ENCODE measurements at regions not wholly inside any gene's neighbourhood (a gene's known extent, or its start where the extent isn't known, plus 50 kb on each side); places are given as distances from the start of the nearest gene placed in this dataset.
"Not testable (repeated sequence)": the region's sequence is repeated elsewhere in the genome, so short reads cannot be mapped to it uniquely, and the experiment has no call there.

GRCh38 chr6:27547157-27548075, 74.5 kb upstream of the ZNF184 start:
- WGBS (ENCODE audit: insufficient coverage), result 18% methylated on average over 19 of the region's 23 CpGs
- Histone ChIP-seq H3K36me3 (ENCODE audit: control insufficient read depth in 4 of 4, insufficient read depth in 4 of 4, low read length in 3 of 4) (no peaks in the 10 kb centered on the region), H3K4me3 (ENCODE audit: control insufficient read depth in 1 of 7, extremely low read depth in 1 of 7, insufficient read depth in 4 of 7, low read depth in 2 of 7, low read length in 6 of 7) (peak overlapping the region in 1 of 7 experiments; percentile 43), H3K9me3 (ENCODE audit: control extremely low read depth in 1 of 5, control insufficient read depth in 4 of 5, insufficient read depth in 2 of 5, low read depth in 1 of 5, low read length in 4 of 5) (peaks cover 11 to 35% (median 17%) of the 10 kb centered on the region in 5 experiments), H3K4me1 (ENCODE audit: control extremely low read depth in 1 of 4, control insufficient read depth in 4 of 4, insufficient read depth in 4 of 4, low read length in 3 of 4) (peaks cover 0 to 9% (median 3%) of the 10 kb centered on the region in 4 experiments), H3K27me3 (replicated peaks in 2 of 5; ENCODE audit: control insufficient read depth in 4 of 5, insufficient read depth in 5 of 5, low read length in 4 of 5) (peaks cover 29 to 99% (median 53%) of the 10 kb centered on the region in 5 experiments), H3K27ac (ENCODE audit: insufficient read depth in 1 of 2, low read depth in 1 of 2, low read length in 2 of 2, poor library complexity in 1 of 2, severe bottlenecking in 2 of 2) (peak overlapping the region in 1 of 2 experiments; percentile 49)
- DNase-seq, result peak in 2 of 3 donors; percentile 43 to 57
- ChIA-PET CTCF (interaction anchor here (1.2 kb wide), 1 partner anchor 13 kb away, joined by 4 read pairs; no protein-coding TSS in a partner anchor), POLR2A (no interaction called here)

DNA sequence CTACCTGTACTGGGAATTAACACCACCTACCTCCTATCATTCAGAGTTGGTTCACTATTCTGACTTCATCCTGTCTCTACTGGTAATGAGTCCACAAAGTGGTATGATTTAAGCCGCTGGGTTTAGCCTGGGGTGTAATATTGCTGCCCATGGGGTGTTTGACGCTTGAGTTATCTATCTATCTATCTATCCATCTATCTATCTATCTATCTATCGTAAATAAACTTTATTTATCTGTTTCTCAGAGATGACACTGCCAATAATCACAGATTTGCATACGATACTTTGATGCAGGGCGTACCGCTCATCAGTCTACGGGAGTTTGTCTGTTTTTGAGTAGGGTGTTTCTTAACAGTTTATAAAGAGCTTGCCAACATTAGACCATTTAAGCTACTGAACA, 73.6 kb upstream of the ZNF184 start:
- Histone ChIP-seq H3K4me1 (ENCODE audit: control extremely low read depth in 1 of 4, control insufficient read depth in 4 of 4, insufficient read depth in 4 of 4, low read length in 3 of 4) (peaks cover 0 to 9% (median 3%) of the 10 kb centered on the region in 4 experiments), H3K9me3 (ENCODE audit: control extremely low read depth in 1 of 5, control insufficient read depth in 4 of 5, insufficient read depth in 2 of 5, low read depth in 1 of 5, low read length in 4 of 5) (peaks cover 11 to 40% (median 22%) of the 10 kb centered on the region in 5 experiments)
- CTCF ChIA-PET, result interaction anchor here (1.2 kb wide), 1 partner anchor 14 kb away, joined by 4 read pairs; no protein-coding TSS in a partner anchor

DNA sequence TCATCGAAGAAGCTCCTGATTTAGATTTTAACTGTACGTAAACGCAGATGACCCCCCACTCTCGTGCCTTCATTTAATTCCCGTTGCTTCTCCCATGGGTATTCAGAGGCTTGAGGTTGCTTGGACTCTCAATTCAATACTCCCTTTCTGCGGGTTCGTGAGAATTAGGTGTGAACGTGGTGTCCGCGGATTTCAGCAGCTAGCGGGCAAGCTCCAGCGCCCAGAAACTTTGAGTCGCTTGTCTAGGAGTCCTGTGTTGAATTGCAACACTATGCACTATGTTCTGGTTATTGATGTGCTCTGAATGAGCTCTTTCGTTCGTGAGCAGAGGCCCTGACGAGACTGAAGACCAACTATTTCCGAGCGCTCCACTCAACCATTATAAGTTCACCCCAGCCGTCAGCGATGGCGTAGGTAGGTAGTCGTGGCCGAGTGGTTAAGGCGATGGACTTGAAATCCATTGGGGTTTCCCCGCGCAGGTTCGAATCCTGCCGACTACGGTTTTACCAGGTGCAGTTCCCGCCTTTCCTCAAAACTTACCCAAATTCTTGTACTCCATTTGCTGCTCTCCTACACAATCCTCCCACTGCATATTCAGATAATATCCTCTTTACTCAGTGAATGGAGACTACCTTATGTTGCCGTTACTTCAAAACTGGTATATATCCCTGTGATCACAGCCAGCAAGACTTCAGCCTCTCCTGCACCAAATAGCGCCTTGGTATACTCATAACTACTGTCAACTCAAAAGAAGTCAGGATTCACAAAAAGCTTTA, 72.6 kb upstream of the ZNF184 start:
- H3K27me3 ChIP-seq (replicated peaks in 2 of 5; ENCODE audit: control insufficient read depth in 4 of 5, insufficient read depth in 5 of 5, low read length in 4 of 5), result peaks cover 36 to 100% (median 61%) of the 10 kb centered on the region in 5 experiments
- H3K4me1 ChIP-seq (ENCODE audit: control extremely low read depth in 1 of 4, control insufficient read depth in 4 of 4, insufficient read depth in 4 of 4, low read length in 3 of 4), result peaks cover 0 to 9% (median 3%) of the 10 kb centered on the region in 4 experiments
- DNase-seq, result peak in 1 of 3 donors; percentile 25
- no peaks in the 10 kb centered on the region for H3K36me3 ChIP-seq (ENCODE audit: control insufficient read depth in 4 of 4, insufficient read depth in 4 of 4, low read length in 3 of 4)
- WGBS (ENCODE audit: insufficient coverage), result 12% methylated on average over 30 of the region's 32 CpGs
- CTCF ChIA-PET, result interaction anchor here (1.2 kb wide), 1 partner anchor 12 kb away, joined by 3 read pairs; no protein-coding TSS in a partner anchor
- peaks cover 11 to 42% (median 22%) of the 10 kb centered on the region in 5 experiments for H3K9me3 ChIP-seq (ENCODE audit: control extremely low read depth in 1 of 5, control insufficient read depth in 4 of 5, insufficient read depth in 2 of 5, low read depth in 1 of 5, low read length in 4 of 5)
- peak overlapping the region in 1 of 7 experiments; percentile 35 for H3K4me3 ChIP-seq (ENCODE audit: control insufficient read depth in 1 of 7, extremely low read depth in 1 of 7, insufficient read depth in 4 of 7, low read depth in 2 of 7, low read length in 6 of 7)
- POLR2A ChIA-PET, result no interaction called here
- H3K27ac ChIP-seq (ENCODE audit: insufficient read depth in 1 of 2, low read depth in 1 of 2, low read length in 2 of 2, poor library complexity in 1 of 2, severe bottlenecking in 2 of 2), result peak overlapping the region in 1 of 2 experiments; percentile 67

More for the DNA sequence above, 73.6 kb upstream of the ZNF184 start:
- peaks cover 36 to 99% (median 54%) of the 10 kb centered on the region in 5 experiments for H3K27me3 ChIP-seq (replicated peaks in 2 of 5; ENCODE audit: control insufficient read depth in 4 of 5, insufficient read depth in 5 of 5, low read length in 4 of 5)
- no peak overlapping the region for H3K27ac ChIP-seq (ENCODE audit: insufficient read depth in 1 of 2, low read depth in 1 of 2, low read length in 2 of 2, poor library complexity in 1 of 2, severe bottlenecking in 2 of 2)
- no peak overlapping the region for H3K4me3 ChIP-seq (ENCODE audit: control insufficient read depth in 1 of 7, extremely low read depth in 1 of 7, insufficient read depth in 4 of 7, low read depth in 2 of 7, low read length in 6 of 7)
- POLR2A ChIA-PET, result no interaction called here
- no peaks in the 10 kb centered on the region for H3K36me3 ChIP-seq (ENCODE audit: control insufficient read depth in 4 of 4, insufficient read depth in 4 of 4, low read length in 3 of 4)
- DNase-seq, result no peak
- WGBS (ENCODE audit: insufficient coverage), result no CpG with 5 or more reads among the region's 7 CpGs

GRCh38 chr6:27544612-27545260, 71.8 kb upstream of the ZNF184 start:
- Histone ChIP-seq H3K9me3 (ENCODE audit: control extremely low read depth in 1 of 5, control insufficient read depth in 4 of 5, insufficient read depth in 2 of 5, low read depth in 1 of 5, low read length in 4 of 5) (peaks cover 11 to 42% (median 22%) of the 10 kb centered on the region in 5 experiments), H3K4me1 (ENCODE audit: control extremely low read depth in 1 of 4, control insufficient read depth in 4 of 4, insufficient read depth in 4 of 4, low read length in 3 of 4) (peaks cover 0 to 9% (median 3%) of the 10 kb centered on the region in 4 experiments), H3K36me3 (ENCODE audit: control insufficient read depth in 4 of 4, insufficient read depth in 4 of 4, low read length in 3 of 4) (no peaks in the 10 kb centered on the region), H3K4me3 (ENCODE audit: control insufficient read depth in 1 of 7, extremely low read depth in 1 of 7, insufficient read depth in 4 of 7, low read depth in 2 of 7, low read length in 6 of 7) (peak overlapping the region in 1 of 7 experiments; percentile 35), H3K27ac (ENCODE audit: insufficient read depth in 1 of 2, low read depth in 1 of 2, low read length in 2 of 2, poor library complexity in 1 of 2, severe bottlenecking in 2 of 2) (peak overlapping the region in 1 of 2 experiments; percentile 67), H3K27me3 (replicated peaks in 2 of 5; ENCODE audit: control insufficient read depth in 4 of 5, insufficient read depth in 5 of 5, low read length in 4 of 5) (peaks cover 36 to 97% (median 58%) of the 10 kb centered on the region in 5 experiments)
- ChIA-PET POLR2A (no interaction called here), CTCF (interaction anchor here (1.2 kb wide), 1 partner anchor 12 kb away, joined by 3 read pairs; no protein-coding TSS in a partner anchor)
- no peak for DNase-seq
- WGBS (ENCODE audit: insufficient coverage), result 5% methylated on average over 18 of the region's 20 CpGs

DNA sequence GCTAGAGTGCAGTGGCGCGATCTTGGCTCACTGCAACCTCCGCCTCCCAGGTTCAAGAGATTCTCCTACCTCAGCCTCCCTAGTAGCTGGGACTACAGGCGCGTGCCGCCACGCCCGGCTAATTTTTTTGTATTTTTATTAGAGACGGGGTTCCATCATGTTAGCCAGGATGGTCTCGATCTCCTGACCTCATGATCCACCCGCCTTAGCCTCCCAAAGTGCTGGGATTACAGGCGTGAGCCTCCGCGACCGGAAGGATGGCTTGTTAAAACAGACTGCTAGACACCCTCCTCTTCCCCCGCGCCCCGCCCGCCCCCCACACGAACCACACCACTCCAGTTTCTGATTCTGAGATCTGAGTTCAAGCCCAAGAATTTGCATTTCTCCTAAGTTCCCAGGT, 71.2 kb upstream of the ZNF184 start:
- peaks cover 36 to 97% (median 64%) of the 10 kb centered on the region in 5 experiments for H3K27me3 ChIP-seq (replicated peaks in 2 of 5; ENCODE audit: control insufficient read depth in 4 of 5, insufficient read depth in 5 of 5, low read length in 4 of 5)
- H3K4me1 ChIP-seq (ENCODE audit: control extremely low read depth in 1 of 4, control insufficient read depth in 4 of 4, insufficient read depth in 4 of 4, low read length in 3 of 4); POLR2A ChIA-PET; DNase-seq; H3K4me3 ChIP-seq (ENCODE audit: control insufficient read depth in 1 of 7, extremely low read depth in 1 of 7, insufficient read depth in 4 of 7, low read depth in 2 of 7, low read length in 6 of 7); H3K36me3 ChIP-seq (ENCODE audit: control insufficient read depth in 4 of 4, insufficient read depth in 4 of 4, low read length in 3 of 4): not testable (repeated sequence)
- CTCF ChIA-PET, result interaction anchor here (1.2 kb wide), 1 partner anchor 13 kb away, joined by 3 read pairs; no protein-coding TSS in a partner anchor
- WGBS (ENCODE audit: insufficient coverage), result 11% methylated on average over 10 of the region's 20 CpGs
- H3K27ac ChIP-seq (ENCODE audit: insufficient read depth in 1 of 2, low read depth in 1 of 2, low read length in 2 of 2, poor library complexity in 1 of 2, severe bottlenecking in 2 of 2), result peak overlapping the region in 1 of 2 experiments; percentile 67
- H3K9me3 ChIP-seq (ENCODE audit: control extremely low read depth in 1 of 5, control insufficient read depth in 4 of 5, insufficient read depth in 2 of 5, low read depth in 1 of 5, low read length in 4 of 5), result peaks cover 11 to 42% (median 22%) of the 10 kb centered on the region in 5 experiments

DNA sequence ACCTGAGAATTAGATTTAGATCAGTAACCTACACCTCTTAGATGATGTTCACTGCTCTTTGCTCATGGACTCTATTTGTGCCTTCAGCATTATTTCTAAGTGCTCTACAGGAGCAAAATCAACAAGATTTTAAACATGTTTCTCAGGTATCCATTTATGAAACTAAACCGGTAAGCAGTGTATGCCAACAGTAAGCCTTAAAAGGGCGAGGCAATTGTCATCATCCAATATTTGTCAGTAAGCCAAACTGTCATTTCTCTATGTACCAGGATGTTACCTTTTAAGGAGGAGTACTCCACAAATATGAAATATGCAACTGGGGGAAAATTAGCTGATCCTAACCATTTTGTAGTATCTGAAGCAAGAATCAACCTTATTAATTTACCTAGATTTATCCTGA, 69.6 kb upstream of the ZNF184 start:
- POLR2A ChIA-PET, result no interaction called here
- CTCF ChIA-PET, result no interaction called here
- WGBS (ENCODE audit: insufficient coverage), result no CpG with 5 or more reads among the region's 2 CpGs
- Histone ChIP-seq H3K4me1 (ENCODE audit: control extremely low read depth in 1 of 4, control insufficient read depth in 4 of 4, insufficient read depth in 4 of 4, low read length in 3 of 4) (peaks cover 0 to 5% (median 2%) of the 10 kb centered on the region in 4 experiments), H3K4me3 (ENCODE audit: control insufficient read depth in 1 of 7, extremely low read depth in 1 of 7, insufficient read depth in 4 of 7, low read depth in 2 of 7, low read length in 6 of 7) (no peak overlapping the region), H3K36me3 (ENCODE audit: control insufficient read depth in 4 of 4, insufficient read depth in 4 of 4, low read length in 3 of 4) (no peaks in the 10 kb centered on the region), H3K27me3 (replicated peaks in 2 of 5; ENCODE audit: control insufficient read depth in 4 of 5, insufficient read depth in 5 of 5, low read length in 4 of 5) (peaks cover 33 to 96% (median 51%) of the 10 kb centered on the region in 5 experiments), H3K9me3 (ENCODE audit: control extremely low read depth in 1 of 5, control insufficient read depth in 4 of 5, insufficient read depth in 2 of 5, low read depth in 1 of 5, low read length in 4 of 5) (peaks cover 11 to 40% (median 22%) of the 10 kb centered on the region in 5 experiments), H3K27ac (ENCODE audit: insufficient read depth in 1 of 2, low read depth in 1 of 2, low read length in 2 of 2, poor library complexity in 1 of 2, severe bottlenecking in 2 of 2) (no peak overlapping the region)
- no peak for DNase-seq

Measured in common myeloid progenitor, CD34-positive (primary cell).